Thoracic aorta (tissue), 2 donors: ENCODE measurements at regions not wholly inside any gene's neighbourhood (a gene's known extent, or its start where the extent isn't known, plus 50 kb on each side); places are given as distances from the start of the nearest gene placed in this dataset.

Experiments
- ATAC-seq: fragments of 150-250 bp; one replicate; pipeline ENCODE4 v1.8.0; 2017; ENCODE audit warnings: low read depth; ENCODE audit not compliant: insufficient number of reproducible peaks, low FRiP score
- DNase-seq: peaks from one replicate; pipeline ENCODE4 v3.0.0-alpha.2; 2020; ENCODE audit warnings: low spot score
- H3K27ac ChIP-seq, 2 donors: fragments of 200-600 bp; sonication (generic); 1 replicate in 1 of 2; 2 replicates in 1 of 2; pipeline ENCODE4 v1.5.1; 2016; ENCODE audit warnings: mild to moderate bottlenecking in 2 of 2, moderate library complexity in 2 of 2
- H3K27me3 ChIP-seq: fragments of 200-600 bp; sonication (generic); replicated peaks from 2 replicates; pipeline ENCODE4 v1.6.0; 2016; ENCODE audit warnings: mild to moderate bottlenecking; ENCODE audit not compliant: insufficient read depth
- H3K36me3 ChIP-seq: fragments of 200-600 bp; sonication (generic); one replicate; pipeline ENCODE4 v1.5.1; 2016
- H3K4me1 ChIP-seq, 2 donors: fragments of 200-600 bp; sonication (generic); 1 replicate in 1 of 2; 2 replicates in 1 of 2; pipeline versions ENCODE4 v1.5.1 to v1.6.0; 2016; ENCODE audit warnings: low read depth in 2 of 2, mild to moderate bottlenecking in 1 of 2; ENCODE audit not compliant: control insufficient read depth in 1 of 2
- H3K4me3 ChIP-seq: fragments of 200-600 bp; sonication (generic); 2 replicates; pipeline ENCODE4 v1.5.1; 2016; ENCODE audit warnings: mild to moderate bottlenecking
- H3K9me3 ChIP-seq: fragments of 200-600 bp; sonication (generic); 2 replicates; pipeline ENCODE4 v1.5.1; 2016
- CTCF ChIP-seq: fragments of 200-600 bp; sonication (generic); IDR thresholded peaks from one replicate; pipeline ENCODE4 v1.5.1; 2019; ENCODE audit warnings: antibody characterized with exemption

DNA sequence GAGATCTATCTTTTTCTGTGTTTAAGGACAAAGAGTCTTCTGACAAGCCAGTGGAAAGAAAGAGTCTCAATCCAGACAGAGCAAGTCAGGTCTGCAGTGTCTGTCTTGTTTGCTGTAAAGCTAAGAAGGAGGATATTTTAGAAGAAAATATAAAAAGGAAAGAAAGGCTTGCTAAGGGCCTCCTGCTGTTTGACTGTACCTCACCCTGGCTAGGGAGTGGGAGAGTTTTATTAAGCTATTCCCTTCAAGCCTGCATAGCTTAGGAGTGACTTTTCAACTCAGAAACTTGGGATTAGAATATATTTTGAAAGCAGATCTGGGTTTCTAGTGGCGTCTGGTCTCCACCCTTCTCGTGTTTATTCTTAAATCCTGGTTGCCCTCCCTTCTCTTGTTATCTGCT, 460.0 kb downstream of the COG6 start:
- DNase-seq (no peak), ATAC-seq (no peak)
- Histone ChIP-seq H3K27ac (peak overlapping the region; percentile 60 to 87), H3K9me3 (no peaks in the 10 kb centered on the region), H3K27me3 (no peaks in the 10 kb centered on the region), H3K36me3 (no peaks in the 10 kb centered on the region), H3K4me1 (peaks cover 15 to 39% of the 10 kb centered on the region in 2 donors), H3K4me3 (peak overlapping the region; percentile 9)
- no peak for TF ChIP-seq CTCF

- Histone ChIP-seq H3K9me3 (no peaks in the 10 kb centered on the region), H3K4me3 (no peak overlapping the region), H3K27ac (peak overlapping the region; percentile 60 to 87), H3K36me3 (no peaks in the 10 kb centered on the region), H3K27me3 (no peaks in the 10 kb centered on the region), H3K4me1 (peaks cover 16 to 45% of the 10 kb centered on the region in 2 donors)
- ATAC-seq (peak; percentile 38), DNase-seq (no peak)
- TF ChIP-seq CTCF = no peak
These were observed 460.5 kb downstream of the COG6 start for GRCh38 chr13:40116008-40116407.

- ATAC-seq (no peak), DNase-seq (no peak)
- Histone ChIP-seq H3K27ac (peak overlapping the region in 1 of 2 donors; percentile 48), H3K4me3 (no peak overlapping the region), H3K9me3 (no peaks in the 10 kb centered on the region), H3K27me3 (no peaks in the 10 kb centered on the region), H3K36me3 (no peaks in the 10 kb centered on the region), H3K4me1 (peaks cover 27 to 57% of the 10 kb centered on the region in 2 donors)
- no peak for TF ChIP-seq CTCF
These were observed 462.9 kb downstream of the COG6 start for GRCh38 chr13:40118337-40118736.

GRCh38 chr13:40119852-40120251, 464.4 kb downstream of the COG6 start:
- peak overlapping the region in 1 of 2 donors; percentile 72 for H3K27ac ChIP-seq
- H3K36me3 ChIP-seq = no peaks in the 10 kb centered on the region
- no peaks in the 10 kb centered on the region for H3K9me3 ChIP-seq
- H3K4me3 ChIP-seq = no peak overlapping the region
- ATAC-seq (no peak), DNase-seq (no peak)
- no peaks in the 10 kb centered on the region for H3K27me3 ChIP-seq
- no peak for TF ChIP-seq CTCF
- peaks cover 27 to 53% of the 10 kb centered on the region in 2 donors for H3K4me1 ChIP-seq

DNA sequence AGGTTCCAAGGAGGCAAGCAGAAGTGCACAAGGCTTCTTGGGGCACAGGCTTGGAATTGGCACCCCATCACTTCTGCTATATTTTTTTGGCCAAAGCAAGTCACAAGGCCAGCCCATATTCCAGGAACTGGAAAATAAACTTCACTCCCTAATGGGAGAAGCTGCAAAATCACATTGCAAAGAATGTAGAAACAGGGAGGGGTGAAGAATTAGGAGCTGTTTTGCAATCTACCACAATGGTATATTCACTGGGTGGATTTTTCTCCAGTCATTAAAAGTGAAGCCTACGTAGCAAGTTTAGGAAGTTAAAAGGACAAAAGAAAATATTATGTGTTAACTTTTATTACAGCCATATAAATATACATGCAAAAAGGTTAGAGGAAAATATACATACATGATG, 464.8 kb downstream of the COG6 start:
- H3K36me3 ChIP-seq = no peaks in the 10 kb centered on the region
- H3K4me1 ChIP-seq = peaks cover 23 to 48% of the 10 kb centered on the region in 2 donors
- H3K4me3 ChIP-seq = peak overlapping the region; percentile 9
- H3K9me3 ChIP-seq = no peaks in the 10 kb centered on the region
- ATAC-seq (peak; percentile 22), DNase-seq (no peak)
- peak overlapping the region; percentile 42 to 72 for H3K27ac ChIP-seq
- no peaks in the 10 kb centered on the region for H3K27me3 ChIP-seq
- TF ChIP-seq CTCF = no peak
